Prostate gland (tissue), 2 donors: ENCODE measurements at regions not wholly inside any gene's neighbourhood (a gene's known extent, or its start where the extent isn't known, plus 50 kb on each side); places are given as distances from the start of the nearest gene placed in this dataset.

Experiments
- DNase-seq: peaks from one replicate; pipeline ENCODE4 v3.0.0-alpha.2; 2019; ENCODE audit warnings: low spot score
- H3K27ac ChIP-seq, 2 donors: fragments of 200-600 bp; sonication (generic); 2 replicates each; pipeline ENCODE4 v1.5.1; 2017 to 2019
- H3K27me3 ChIP-seq: fragments of 200-600 bp; sonication (generic); replicated peaks from 2 replicates; pipeline ENCODE4 v1.5.1; 2019; ENCODE audit not compliant: insufficient read depth
- H3K36me3 ChIP-seq, 2 donors: fragments of 200-600 bp; sonication (generic); 1 replicate in 1 of 2; 2 replicates in 1 of 2; pipeline versions ENCODE4 v1.5.1 to v1.8.1; 2017 to 2019
- H3K4me1 ChIP-seq: fragments of 200-600 bp; sonication (generic); replicated peaks from 2 replicates; pipeline ENCODE4 v1.5.1; 2019
- H3K4me3 ChIP-seq, 2 donors: fragments of 200-600 bp; sonication (generic); 2 replicates each; pipeline ENCODE4 v1.5.1; 2017 to 2019
- H3K9me3 ChIP-seq: fragments of 200-600 bp; sonication (generic); 2 replicates; pipeline ENCODE4 v1.5.1; 2017
- POLR2A ChIP-seq: fragments of 450-650 bp; IDR thresholded peaks from one replicate; pipeline ENCODE4 v1.6.1; 2016; ENCODE audit warnings: antibody characterized with exemption, mild to moderate bottlenecking
- POLR2AphosphoS5 ChIP-seq: sonication (generic); formaldehyde crosslinking; IDR thresholded peaks from one replicate; pipeline ENCODE4 v1.6.1; 2017; ENCODE audit warnings: antibody characterized with exemption
- WGBS: methylation state at CpG from one replicate; pipeline ENCODE4 v1.1.5; 2018; 5-methylcytosine and 5-hydroxymethylcytosine counted together
- intact Hi-C: fragments of 100-400 bp; cut with DNase I; formaldehyde crosslinking; loops from one replicate; pipeline ENCODE4 v1.14.2; 2022
- TF ChIP-seq, protein P1 (sequence below), 4 experiments: fragments of 200-600 bp in 2 of 4; fragments of 450-650 bp in 2 of 4; sonication (generic) in 2 of 4; IDR thresholded peaks; 1 replicate in 3 of 4; 2 replicates in 1 of 4; pipeline ENCODE4 v1.5.1; 2016 to 2019; ENCODE audit warnings: antibody characterized with exemption in 4 of 4, mild to moderate bottlenecking in 2 of 4, moderate library complexity in 2 of 4

DNA sequence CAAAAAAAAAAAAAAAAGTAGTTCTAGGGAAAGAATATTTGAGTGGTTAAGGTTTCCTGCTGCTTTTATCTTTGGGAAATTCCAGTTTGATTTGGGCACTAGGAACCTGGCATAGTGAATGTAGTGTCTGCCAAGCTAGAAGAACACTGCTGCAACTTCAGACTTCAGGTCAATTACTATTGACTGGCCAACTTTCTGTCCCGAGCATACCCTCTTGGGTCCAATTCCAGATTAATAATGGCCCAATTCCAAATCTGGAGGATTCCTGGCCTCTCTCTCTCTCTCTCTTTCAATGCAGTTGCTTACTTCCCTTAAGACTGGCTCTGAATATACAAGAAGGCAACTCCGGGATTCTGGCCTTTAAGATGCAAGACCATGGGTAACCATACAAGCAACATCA is 74.9 kb downstream of the ANKEF1 start:
- Histone ChIP-seq H3K27me3 (no peaks in the 10 kb centered on the region), H3K4me3 (no peak overlapping the region), H3K27ac (no peak overlapping the region), H3K4me1 (no peaks in the 10 kb centered on the region), H3K9me3 (no peaks in the 10 kb centered on the region), H3K36me3 (no peaks in the 10 kb centered on the region)
- DNase-seq = no peak
- intact Hi-C loops = no loop called here
- 67% methylated on average over 2 of the region's 2 CpGs for WGBS
- TF ChIP-seq POLR2A (no peak), POLR2AphosphoS5 (no peak)
- TF ChIP-seq, protein P1, sequence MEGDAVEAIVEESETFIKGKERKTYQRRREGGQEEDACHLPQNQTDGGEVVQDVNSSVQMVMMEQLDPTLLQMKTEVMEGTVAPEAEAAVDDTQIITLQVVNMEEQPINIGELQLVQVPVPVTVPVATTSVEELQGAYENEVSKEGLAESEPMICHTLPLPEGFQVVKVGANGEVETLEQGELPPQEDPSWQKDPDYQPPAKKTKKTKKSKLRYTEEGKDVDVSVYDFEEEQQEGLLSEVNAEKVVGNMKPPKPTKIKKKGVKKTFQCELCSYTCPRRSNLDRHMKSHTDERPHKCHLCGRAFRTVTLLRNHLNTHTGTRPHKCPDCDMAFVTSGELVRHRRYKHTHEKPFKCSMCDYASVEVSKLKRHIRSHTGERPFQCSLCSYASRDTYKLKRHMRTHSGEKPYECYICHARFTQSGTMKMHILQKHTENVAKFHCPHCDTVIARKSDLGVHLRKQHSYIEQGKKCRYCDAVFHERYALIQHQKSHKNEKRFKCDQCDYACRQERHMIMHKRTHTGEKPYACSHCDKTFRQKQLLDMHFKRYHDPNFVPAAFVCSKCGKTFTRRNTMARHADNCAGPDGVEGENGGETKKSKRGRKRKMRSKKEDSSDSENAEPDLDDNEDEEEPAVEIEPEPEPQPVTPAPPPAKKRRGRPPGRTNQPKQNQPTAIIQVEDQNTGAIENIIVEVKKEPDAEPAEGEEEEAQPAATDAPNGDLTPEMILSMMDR (IDR thresholded peaks at IDR 0.05) = no peak

DNA sequence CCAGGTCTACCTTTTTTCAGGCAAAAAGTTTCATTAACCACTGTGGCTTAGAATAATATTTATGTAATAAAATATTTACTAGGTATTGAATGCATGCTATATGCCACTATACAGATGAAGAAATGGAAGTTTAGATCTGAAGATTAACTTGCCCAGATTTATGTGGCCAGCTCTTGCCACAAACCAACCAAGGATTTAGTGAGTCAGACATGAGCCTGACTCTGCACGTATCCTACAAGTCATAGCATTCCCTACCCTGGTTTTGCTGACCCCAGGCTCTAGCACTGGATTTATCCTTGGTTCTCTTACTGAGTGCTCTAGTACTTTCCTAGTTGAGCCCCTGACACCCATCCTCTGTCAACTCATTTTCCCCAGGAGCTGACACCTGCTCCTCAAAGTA is 75.4 kb downstream of the ANKEF1 start:
- Histone ChIP-seq H3K36me3 (no peaks in the 10 kb centered on the region), H3K27ac (no peak overlapping the region), H3K4me3 (no peak overlapping the region), H3K9me3 (no peaks in the 10 kb centered on the region), H3K27me3 (no peaks in the 10 kb centered on the region), H3K4me1 (no peaks in the 10 kb centered on the region)
- DNase-seq = no peak
- 83% methylated on average over 1 of the region's 1 CpG for WGBS
- TF ChIP-seq POLR2AphosphoS5 (no peak), POLR2A (no peak)
- TF ChIP-seq, protein P1 (IDR thresholded peaks at IDR 0.05) = no peak
- intact Hi-C loops = no loop called here

DNA sequence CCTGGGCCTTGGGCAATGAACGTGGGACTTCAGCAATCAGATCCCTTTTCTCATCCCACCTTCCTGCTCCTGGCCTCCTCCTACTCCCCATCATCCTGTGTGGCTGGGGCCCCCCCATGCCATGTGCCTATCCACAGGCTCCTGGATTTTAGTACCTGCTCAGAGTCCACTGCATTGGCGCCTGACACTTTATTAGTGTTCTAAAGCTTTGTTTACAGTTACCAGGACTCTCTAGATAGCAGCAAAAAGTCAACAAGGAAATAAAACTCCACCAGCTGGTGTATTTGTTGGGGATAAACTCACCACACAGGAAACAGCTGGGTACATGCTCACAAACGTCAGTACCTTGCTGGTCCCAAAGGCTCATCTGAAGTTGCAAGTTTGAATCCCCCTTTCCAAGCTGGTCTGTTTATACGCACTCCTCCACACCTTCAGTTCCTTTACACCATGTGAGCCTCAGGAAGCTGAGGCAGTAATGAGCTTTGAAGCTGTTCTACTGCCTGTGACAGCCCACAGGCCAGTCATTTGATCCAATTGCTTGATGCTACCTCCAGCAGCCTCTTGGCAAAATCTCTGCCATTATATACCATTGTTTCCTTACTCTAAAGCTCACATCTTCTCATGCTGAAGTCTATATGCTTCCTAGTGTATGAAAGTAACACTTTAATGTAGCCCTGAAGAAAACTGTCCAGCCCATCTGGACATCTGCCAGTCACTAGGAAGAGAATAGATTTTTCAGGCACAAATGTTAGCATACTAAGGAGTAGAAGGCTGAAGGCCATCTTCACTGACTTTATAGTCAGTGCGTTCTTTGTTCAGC is 76.6 kb downstream of the ANKEF1 start:
- Histone ChIP-seq H3K27ac (no peak overlapping the region), H3K4me1 (no peaks in the 10 kb centered on the region), H3K27me3 (no peaks in the 10 kb centered on the region), H3K4me3 (no peak overlapping the region), H3K36me3 (no peaks in the 10 kb centered on the region), H3K9me3 (no peaks in the 10 kb centered on the region)
- 67% methylated on average over 5 of the region's 5 CpGs for WGBS
- TF ChIP-seq, protein P1 (IDR thresholded peaks at IDR 0.05) = no peak
- no peak for TF ChIP-seq POLR2A
- TF ChIP-seq POLR2AphosphoS5 = peak; percentile 65
- intact Hi-C loops = no loop called here
- DNase-seq = peak; percentile 23

DNA sequence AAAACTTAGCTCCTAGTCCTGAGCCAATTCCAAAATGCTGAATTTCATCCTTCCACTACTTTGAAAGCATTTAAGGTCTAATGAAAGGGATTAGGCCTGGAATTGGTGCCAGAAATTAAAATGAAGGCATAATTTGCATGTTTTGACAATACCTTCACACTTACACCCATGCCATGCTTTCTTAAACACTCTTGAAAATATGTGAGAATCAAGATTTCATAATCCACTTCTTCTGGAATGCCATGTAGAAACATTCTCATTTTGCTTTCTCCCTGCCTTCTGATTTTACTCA is 77.1 kb downstream of the ANKEF1 start:
- no peak for DNase-seq
- intact Hi-C loops = no loop called here
- Histone ChIP-seq H3K27ac (no peak overlapping the region), H3K9me3 (no peaks in the 10 kb centered on the region), H3K4me1 (no peaks in the 10 kb centered on the region), H3K36me3 (no peaks in the 10 kb centered on the region), H3K27me3 (no peaks in the 10 kb centered on the region), H3K4me3 (no peak overlapping the region)
- TF ChIP-seq POLR2A (no peak), POLR2AphosphoS5 (no peak)
- TF ChIP-seq, protein P1 (IDR thresholded peaks at IDR 0.05) = no peak

DNA sequence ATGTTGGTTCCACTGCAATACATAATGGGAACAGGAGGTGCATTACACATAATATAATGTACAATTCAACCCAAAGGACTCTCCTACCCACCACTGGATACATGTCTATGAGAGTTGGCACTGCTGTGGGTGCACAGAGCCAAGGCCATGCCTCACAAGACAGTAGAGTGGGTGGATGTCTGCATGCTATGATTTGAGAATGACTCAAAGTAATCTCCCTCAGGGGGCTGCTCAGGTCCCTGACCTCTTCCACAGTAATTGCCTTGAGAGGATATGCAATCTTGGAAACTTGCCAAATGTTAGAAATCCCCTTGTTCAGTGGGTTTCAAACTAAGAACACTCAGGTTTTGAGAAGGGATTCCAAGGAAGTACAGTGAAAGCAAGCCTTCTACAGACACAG is 79.0 kb downstream of the ANKEF1 start:
- Histone ChIP-seq H3K36me3 (no peaks in the 10 kb centered on the region), H3K27me3 (no peaks in the 10 kb centered on the region), H3K9me3 (no peaks in the 10 kb centered on the region), H3K4me3 (no peak overlapping the region), H3K4me1 (no peaks in the 10 kb centered on the region), H3K27ac (no peak overlapping the region)
- intact Hi-C loops = no loop called here
- TF ChIP-seq POLR2A (no peak), POLR2AphosphoS5 (no peak)
- TF ChIP-seq, protein P1 (IDR thresholded peaks at IDR 0.05) = no peak
- DNase-seq = no peak
